GM06990 (cell line): ENCODE measurements at regions not wholly inside any gene's neighbourhood (a gene's known extent, or its start where the extent isn't known, plus 50 kb on each side); places are given as distances from the start of the nearest gene placed in this dataset.
A peak's percentile ranks its signal among the peaks of the same experiment; 100 is the strongest.

Experiments
- DNase-seq: peaks from one replicate; pipeline ENCODE4 v3.0.0-alpha.2; 2011; ENCODE audit not compliant: insufficient read length; ENCODE audit errors: extremely low read depth
- H3K27me3 ChIP-seq: replicated peaks from 2 replicates; pipeline ENCODE4 v1.6.0; 2011; ENCODE audit warnings: low read length; ENCODE audit not compliant: control insufficient read depth, insufficient read depth
- H3K36me3 ChIP-seq: 2 replicates; pipeline ENCODE4 v1.5.1; 2011; ENCODE audit warnings: low read length; ENCODE audit not compliant: control insufficient read depth, insufficient read depth
- H3K4me3 ChIP-seq: replicated peaks from 2 replicates; pipeline ENCODE4 v1.5.1; 2011; ENCODE audit warnings: low read depth, mild to moderate bottlenecking, control low read depth, low read length
- TF ChIP-seq, protein P1 (sequence below): IDR thresholded peaks from 2 replicates; pipeline ENCODE4 v1.5.1; 2011; ENCODE audit warnings: low read length, control low read depth, mild to moderate bottlenecking, inconsistent platforms; ENCODE audit not compliant: insufficient read depth, poor library complexity, severe bottlenecking

DNA sequence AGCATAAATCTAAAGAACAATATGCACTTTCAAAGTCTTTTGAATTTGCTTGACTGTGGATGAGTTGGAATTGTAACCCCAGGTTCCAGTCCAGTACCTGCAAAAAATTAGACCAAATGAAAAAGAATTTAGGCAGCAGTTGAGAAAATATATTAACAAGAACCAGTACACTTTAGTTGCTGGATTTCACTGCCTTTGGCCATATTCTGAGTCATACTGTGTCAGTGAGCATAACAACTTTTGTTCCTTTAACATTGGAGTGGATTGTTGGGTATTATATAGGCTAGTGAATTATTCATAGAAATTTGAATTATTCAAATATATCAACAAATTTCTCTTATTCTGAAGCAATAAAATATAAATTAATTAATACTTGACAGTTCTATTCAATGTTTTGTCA, 101.5 kb upstream of the SMAD1 start:
- H3K36me3 ChIP-seq, result no peaks in the 10 kb centered on the region
- H3K4me3 ChIP-seq, result no peak overlapping the region
- no peak for DNase-seq
- TF ChIP-seq, protein P1, sequence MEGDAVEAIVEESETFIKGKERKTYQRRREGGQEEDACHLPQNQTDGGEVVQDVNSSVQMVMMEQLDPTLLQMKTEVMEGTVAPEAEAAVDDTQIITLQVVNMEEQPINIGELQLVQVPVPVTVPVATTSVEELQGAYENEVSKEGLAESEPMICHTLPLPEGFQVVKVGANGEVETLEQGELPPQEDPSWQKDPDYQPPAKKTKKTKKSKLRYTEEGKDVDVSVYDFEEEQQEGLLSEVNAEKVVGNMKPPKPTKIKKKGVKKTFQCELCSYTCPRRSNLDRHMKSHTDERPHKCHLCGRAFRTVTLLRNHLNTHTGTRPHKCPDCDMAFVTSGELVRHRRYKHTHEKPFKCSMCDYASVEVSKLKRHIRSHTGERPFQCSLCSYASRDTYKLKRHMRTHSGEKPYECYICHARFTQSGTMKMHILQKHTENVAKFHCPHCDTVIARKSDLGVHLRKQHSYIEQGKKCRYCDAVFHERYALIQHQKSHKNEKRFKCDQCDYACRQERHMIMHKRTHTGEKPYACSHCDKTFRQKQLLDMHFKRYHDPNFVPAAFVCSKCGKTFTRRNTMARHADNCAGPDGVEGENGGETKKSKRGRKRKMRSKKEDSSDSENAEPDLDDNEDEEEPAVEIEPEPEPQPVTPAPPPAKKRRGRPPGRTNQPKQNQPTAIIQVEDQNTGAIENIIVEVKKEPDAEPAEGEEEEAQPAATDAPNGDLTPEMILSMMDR, result no peak
- no peaks in the 10 kb centered on the region for H3K27me3 ChIP-seq

DNA sequence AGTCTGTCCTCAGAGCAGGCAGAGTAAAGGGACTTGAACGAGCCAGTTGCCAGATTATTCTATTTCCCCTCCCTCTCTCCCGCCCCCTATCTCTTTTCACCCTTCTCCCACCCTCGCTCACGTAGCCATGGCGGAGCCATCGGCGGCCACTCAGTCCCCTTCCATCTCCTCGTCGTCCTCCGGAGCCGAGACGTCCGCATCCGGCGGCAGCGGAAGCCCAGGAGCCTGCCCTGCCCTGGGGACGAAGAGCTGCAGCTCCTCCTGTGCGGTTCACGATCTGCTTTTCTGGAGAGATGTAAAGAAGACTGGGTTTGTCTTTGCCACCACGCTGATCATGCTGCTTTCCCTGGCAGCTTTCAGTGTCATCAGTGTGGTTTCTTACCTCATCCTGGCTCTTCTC, 106.2 kb upstream of the SMAD1 start:
- peak; percentile 1 for DNase-seq
- Histone ChIP-seq H3K27me3 (no peaks in the 10 kb centered on the region), H3K36me3 (no peaks in the 10 kb centered on the region), H3K4me3 (no peak overlapping the region)
- TF ChIP-seq, protein P1, result no peak

- no peak for DNase-seq
Observed at GRCh38 chr4:145352438-145353145, 129.1 kb upstream of the SMAD1 start.

DNA sequence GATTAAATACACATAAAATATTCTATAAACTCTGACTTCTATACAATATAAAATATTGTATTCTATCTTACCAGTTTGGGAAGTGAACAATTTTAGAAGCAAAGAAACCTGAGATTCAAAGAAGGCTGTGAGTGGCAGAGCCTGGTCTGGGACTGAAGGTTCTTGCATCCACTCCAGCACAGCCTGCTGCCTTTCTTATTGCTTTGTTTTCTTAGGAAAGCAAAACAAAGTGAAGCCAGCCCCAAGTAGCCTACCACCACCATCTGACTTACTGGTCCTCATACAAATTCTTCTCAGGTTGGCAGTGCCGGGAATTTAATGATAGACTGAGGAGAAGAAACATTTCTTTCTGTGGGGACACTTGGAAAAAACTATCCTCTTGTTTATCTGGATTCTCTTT, 129.7 kb upstream of the SMAD1 start:
- no peak for DNase-seq
- H3K36me3 ChIP-seq, result no peaks in the 10 kb centered on the region
- no peak overlapping the region for H3K4me3 ChIP-seq
- TF ChIP-seq, protein P1, result no peak
- H3K27me3 ChIP-seq, result no peaks in the 10 kb centered on the region

More at GRCh38 chr4:145352438-145353145, 129.1 kb upstream of the SMAD1 start:
- TF ChIP-seq, protein P1, result no peak
- H3K27me3 ChIP-seq, result no peaks in the 10 kb centered on the region
- H3K4me3 ChIP-seq, result no peak overlapping the region
- H3K36me3 ChIP-seq, result no peaks in the 10 kb centered on the region

DNA sequence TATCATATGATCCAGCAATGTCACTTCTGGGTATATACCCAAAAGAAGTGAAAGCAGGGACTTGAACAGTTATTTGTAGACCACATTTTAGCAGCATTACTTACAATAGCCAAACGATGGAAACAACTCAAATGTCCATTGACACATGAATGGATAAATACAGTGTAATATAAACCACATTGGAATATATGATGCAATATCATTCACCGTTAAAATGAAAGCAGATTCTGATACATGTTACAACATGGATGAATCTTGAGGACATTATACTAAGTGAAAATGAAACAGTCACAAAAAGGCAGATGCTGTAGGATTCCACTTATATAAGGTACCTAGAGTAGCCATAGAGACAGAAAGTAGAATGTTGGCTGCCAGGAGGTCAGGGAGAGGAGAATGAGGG, 130.5 kb upstream of the SMAD1 start:
- DNase-seq, result no peak
- H3K4me3 ChIP-seq, result no peak overlapping the region
- H3K27me3 ChIP-seq, result no peaks in the 10 kb centered on the region
- TF ChIP-seq, protein P1, result no peak
- no peaks in the 10 kb centered on the region for H3K36me3 ChIP-seq

DNA sequence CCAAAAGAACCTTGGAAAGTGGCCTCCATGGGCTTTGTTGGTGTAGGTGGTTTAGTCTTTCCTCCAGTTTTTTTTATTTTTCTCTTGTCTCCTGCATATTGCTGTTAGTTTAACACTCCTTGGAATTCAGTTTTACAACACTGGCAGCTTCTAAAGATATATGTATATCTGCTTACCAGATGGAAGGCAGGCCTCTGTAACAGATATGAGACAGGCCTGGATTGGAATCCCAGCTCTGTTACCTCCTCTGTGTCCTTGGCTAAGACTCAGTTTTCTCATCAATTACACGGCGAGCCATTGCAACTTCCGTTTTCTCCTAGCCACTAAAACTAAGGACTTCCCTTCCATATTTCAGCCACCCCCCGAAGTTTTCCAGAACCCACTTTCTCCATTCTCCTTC, 133.4 kb upstream of the SMAD1 start:
- DNase-seq, result no peak
- Histone ChIP-seq H3K36me3 (no peaks in the 10 kb centered on the region), H3K27me3 (no peaks in the 10 kb centered on the region), H3K4me3 (no peak overlapping the region)
- TF ChIP-seq, protein P1, result no peak
